ENCODE measurements at regions not wholly inside any gene's neighbourhood (a gene's known extent, or its start where the extent isn't known, plus 50 kb on each side); places are given as distances from the start of the nearest gene placed in this dataset.

DNA sequence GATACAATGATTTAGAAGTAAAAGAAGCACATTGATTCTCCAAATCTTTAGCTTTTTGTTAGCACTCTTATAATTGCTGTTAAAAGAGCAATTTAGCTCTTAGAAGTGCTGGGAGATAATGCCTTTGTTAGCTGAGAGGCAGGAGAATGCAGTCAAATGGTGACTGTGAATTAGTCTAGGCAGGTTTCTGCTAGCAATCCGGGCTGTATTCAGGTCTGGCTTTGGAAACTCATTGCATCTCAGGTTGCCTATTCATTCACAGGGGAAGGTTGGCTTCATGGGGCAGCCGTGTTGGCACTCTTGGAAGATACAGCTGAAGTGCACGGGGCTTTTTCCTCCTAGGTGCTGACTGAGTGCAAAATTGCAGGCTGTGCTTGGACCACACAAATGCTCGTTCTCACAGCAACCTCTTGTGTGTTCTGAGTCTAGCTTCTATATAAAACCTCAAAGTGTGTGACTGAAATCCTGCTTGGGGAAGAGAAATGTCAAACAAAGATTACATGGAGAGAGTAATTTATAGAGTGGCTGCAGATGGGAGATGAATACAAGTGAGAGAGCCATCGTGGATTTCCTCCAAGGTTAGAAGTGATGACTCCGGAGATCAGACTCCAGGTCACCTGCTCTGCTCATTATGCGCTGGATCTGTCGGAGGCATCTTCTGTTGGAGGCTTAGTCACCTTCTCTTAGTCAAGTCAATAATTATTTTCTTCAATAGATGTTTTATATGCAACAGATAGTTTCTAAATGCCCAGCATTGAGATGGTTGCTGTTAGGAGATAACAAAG is 167.8 kb downstream of the PMAIP1 start:
- TF ChIP-seq, protein P1, sequence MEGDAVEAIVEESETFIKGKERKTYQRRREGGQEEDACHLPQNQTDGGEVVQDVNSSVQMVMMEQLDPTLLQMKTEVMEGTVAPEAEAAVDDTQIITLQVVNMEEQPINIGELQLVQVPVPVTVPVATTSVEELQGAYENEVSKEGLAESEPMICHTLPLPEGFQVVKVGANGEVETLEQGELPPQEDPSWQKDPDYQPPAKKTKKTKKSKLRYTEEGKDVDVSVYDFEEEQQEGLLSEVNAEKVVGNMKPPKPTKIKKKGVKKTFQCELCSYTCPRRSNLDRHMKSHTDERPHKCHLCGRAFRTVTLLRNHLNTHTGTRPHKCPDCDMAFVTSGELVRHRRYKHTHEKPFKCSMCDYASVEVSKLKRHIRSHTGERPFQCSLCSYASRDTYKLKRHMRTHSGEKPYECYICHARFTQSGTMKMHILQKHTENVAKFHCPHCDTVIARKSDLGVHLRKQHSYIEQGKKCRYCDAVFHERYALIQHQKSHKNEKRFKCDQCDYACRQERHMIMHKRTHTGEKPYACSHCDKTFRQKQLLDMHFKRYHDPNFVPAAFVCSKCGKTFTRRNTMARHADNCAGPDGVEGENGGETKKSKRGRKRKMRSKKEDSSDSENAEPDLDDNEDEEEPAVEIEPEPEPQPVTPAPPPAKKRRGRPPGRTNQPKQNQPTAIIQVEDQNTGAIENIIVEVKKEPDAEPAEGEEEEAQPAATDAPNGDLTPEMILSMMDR (IDR thresholded peaks at IDR 0.05; ENCODE audit: borderline replicate concordance, extremely low read depth, low read length, poor library complexity, severe bottlenecking), result no peak
- TF ChIP-seq EZH2 (IDR thresholded peaks at IDR 0.05; ENCODE audit: borderline replicate concordance, low read depth, low read length, severe bottlenecking), result no peak

All from DND-41 (cell line).